ENCODE measurements at regions not wholly inside any gene's neighbourhood (a gene's known extent, or its start where the extent isn't known, plus 50 kb on each side); places are given as distances from the start of the nearest gene placed in this dataset.

DNA sequence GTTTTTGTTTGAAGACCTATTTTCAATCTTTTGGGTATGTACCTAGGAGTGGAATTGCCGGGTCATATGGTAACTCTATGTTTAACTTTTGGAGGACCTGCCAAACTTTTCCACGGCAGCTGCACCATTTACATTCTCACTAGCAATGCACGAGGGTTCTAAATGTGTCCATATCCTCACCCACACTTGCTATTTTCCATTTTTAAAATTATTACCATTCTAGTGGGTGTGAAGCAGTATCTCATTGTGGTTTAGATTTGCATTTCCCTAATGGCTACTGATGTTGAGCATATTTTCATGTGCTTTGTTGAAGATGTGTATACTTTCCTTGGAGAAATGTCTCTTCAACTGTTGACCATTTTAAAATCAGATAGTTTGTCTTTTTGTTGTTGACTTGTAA lies 60.3 kb upstream of the HAPSTR1 start:
- WGBS (ENCODE audit: insufficient coverage, low coverage, low lambda C conversion rate, missing lambda C conversion rate), result 83% methylated on average over 3 of the region's 3 CpGs
- Histone ChIP-seq H3K4me1 (no peaks in the 10 kb centered on the region), H3K27me3 (no peaks in the 10 kb centered on the region), H3K4me3 (no peak overlapping the region), H3K9me3 (no peaks in the 10 kb centered on the region), H3K36me3 (no peaks in the 10 kb centered on the region), H3K27ac (no peak overlapping the region)
- DNase-seq (no peak), ATAC-seq (no peak)
- TF ChIP-seq CTCF (IDR thresholded peaks at IDR 0.05), result no peak
- TF ChIP-seq POLR2A (IDR thresholded peaks at IDR 0.05), result no peak
- intact Hi-C loops (cut with DNase I), result no loop called here

- TF ChIP-seq CTCF (IDR thresholded peaks at IDR 0.05), result peak; percentile 39 to 59 (median 56)
- no peak for TF ChIP-seq POLR2A (IDR thresholded peaks at IDR 0.05)
- ATAC-seq, result peak; percentile 37 to 60 (median 55)
- 70% methylated on average over 4 of the region's 11 CpGs for WGBS (ENCODE audit: insufficient coverage, low coverage, low lambda C conversion rate, missing lambda C conversion rate)
Measured at GRCh38 chr16:9033125-9033830, 58.2 kb upstream of the HAPSTR1 start.

DNA sequence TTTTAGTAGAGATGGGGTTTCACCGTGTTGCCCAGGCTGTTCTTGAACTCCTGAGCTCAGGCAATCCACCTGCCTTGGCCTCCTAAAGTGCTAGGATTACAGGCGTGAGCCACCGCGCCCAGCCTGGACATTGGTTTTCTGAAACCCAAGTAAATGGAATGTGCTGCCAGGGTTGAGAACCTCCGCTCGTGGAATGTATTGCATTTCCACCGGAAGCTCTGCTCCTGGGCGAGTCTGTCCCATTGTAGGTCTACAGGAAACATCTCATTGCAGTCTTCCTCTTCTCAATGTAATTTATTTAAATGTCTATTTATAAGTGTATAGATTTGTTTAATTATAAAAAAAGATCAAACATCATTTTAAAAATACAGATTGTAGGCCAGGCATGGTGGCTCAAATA lies 57.4 kb upstream of the HAPSTR1 start:
- H3K4me1 ChIP-seq, result no peaks in the 10 kb centered on the region
- DNase-seq, result no peak
- intact Hi-C loops (cut with DNase I), result no loop called here

More at GRCh38 chr16:9033125-9033830, 58.2 kb upstream of the HAPSTR1 start:
- Histone ChIP-seq H3K27ac (no peak overlapping the region), H3K36me3 (no peaks in the 10 kb centered on the region), H3K9me3 (no peaks in the 10 kb centered on the region), H3K4me1 (no peaks in the 10 kb centered on the region), H3K4me3 (no peak overlapping the region), H3K27me3 (no peaks in the 10 kb centered on the region)
- peak in 1 of 3 donors; percentile 52 for DNase-seq
- intact Hi-C loops (cut with DNase I), result no loop called here

DNA sequence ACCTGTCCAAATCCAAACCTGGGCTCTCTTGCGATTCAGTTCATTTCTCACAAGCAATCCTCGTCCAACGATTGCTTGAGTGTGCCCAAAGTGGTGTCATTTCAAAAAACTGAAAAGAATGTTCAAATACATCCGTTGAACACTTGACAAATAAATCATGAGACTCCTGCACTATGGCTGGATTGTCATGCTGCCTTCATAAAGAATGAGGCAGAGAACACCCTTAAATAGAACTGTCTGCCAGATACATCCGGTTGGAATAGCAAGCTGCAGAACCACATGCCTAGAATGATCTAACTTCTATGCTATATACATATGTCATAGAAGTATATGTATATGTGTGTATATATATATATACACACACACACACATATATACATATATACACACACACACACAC lies 55.4 kb upstream of the HAPSTR1 start:
- H3K27ac ChIP-seq, result no peak overlapping the region
- H3K4me1 ChIP-seq, result no peaks in the 10 kb centered on the region
- no peaks in the 10 kb centered on the region for H3K27me3 ChIP-seq
- ATAC-seq (no peak), DNase-seq (no peak)
- intact Hi-C loops (cut with DNase I), result no loop called here
- H3K36me3 ChIP-seq, result no peaks in the 10 kb centered on the region
- TF ChIP-seq POLR2A (IDR thresholded peaks at IDR 0.05) (no peak), CTCF (IDR thresholded peaks at IDR 0.05) (no peak)
- no peaks in the 10 kb centered on the region for H3K9me3 ChIP-seq
- WGBS (ENCODE audit: insufficient coverage, low coverage, low lambda C conversion rate, missing lambda C conversion rate), result 80% methylated on average over 5 of the region's 5 CpGs
- no peak overlapping the region for H3K4me3 ChIP-seq

More for the DNA sequence above, 57.4 kb upstream of the HAPSTR1 start:
- no peaks in the 10 kb centered on the region for H3K36me3 ChIP-seq
- H3K9me3 ChIP-seq, result no peaks in the 10 kb centered on the region
- H3K27me3 ChIP-seq, result no peaks in the 10 kb centered on the region
- no peak overlapping the region for H3K27ac ChIP-seq
- ATAC-seq, result no peak
- H3K4me3 ChIP-seq, result no peak overlapping the region
- 66% methylated on average over 5 of the region's 8 CpGs for WGBS (ENCODE audit: insufficient coverage, low coverage, low lambda C conversion rate, missing lambda C conversion rate)
- TF ChIP-seq CTCF (IDR thresholded peaks at IDR 0.05) (no peak), POLR2A (IDR thresholded peaks at IDR 0.05) (no peak)
